ENCODE measurements at regions not wholly inside any gene's neighbourhood (a gene's known extent, or its start where the extent isn't known, plus 50 kb on each side); places are given as distances from the start of the nearest gene placed in this dataset.

DNA sequence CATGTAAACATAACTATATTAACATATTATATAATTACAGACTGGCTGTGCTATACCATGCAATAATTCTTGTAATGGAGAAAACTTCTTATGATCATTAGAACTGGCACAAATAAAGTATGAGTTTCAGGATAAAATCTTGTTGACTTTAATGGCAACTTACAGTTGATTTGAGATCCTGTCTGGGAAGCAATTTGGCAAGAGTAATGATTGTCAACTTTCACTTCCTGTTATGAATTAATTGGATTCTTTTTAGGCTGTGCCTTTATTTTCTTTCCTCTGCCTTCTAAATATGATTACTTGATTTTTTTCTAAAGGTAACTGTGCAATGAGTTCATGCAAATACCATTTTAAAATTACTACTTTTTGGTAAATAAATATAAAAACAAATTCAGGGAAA lies 158.1 kb upstream of the B3GAT2 start:
- DNase-seq (ENCODE audit: low read depth), result no peak
- H3K4me3 ChIP-seq (ENCODE audit: low read length), result no peak overlapping the region
- TF ChIP-seq CTCF (conservative IDR thresholded peaks at IDR 0.05; ENCODE audit: low read depth, low read length), result no peak

- TF ChIP-seq CTCF (conservative IDR thresholded peaks at IDR 0.05; ENCODE audit: low read depth, low read length), result no peak
- H3K4me3 ChIP-seq (ENCODE audit: low read length), result no peak overlapping the region
- DNase-seq (ENCODE audit: low read depth), result no peak
These were observed 162.7 kb upstream of the B3GAT2 start for GRCh38 chr6:71119560-71119959.

DNA sequence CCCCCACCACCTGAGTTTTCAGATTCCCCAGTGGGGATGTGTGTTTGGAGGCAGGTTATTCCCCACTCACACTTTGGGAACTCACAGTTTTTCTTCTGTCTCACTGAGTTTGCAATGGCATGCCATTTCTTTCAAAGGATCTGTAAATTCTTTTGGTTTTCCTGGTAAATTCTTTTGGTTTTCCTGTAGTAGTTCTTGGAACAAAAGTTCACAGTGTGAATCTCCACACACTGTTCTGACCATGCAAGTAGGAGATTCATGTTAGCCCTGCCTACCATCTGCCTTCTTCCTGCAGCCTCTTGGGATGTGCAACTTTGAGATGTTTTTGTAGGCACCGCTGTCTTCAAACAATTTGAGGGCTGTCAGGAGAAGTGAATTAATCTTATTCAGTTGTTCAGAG lies 165.6 kb upstream of the OGFRL1 start:
- TF ChIP-seq CTCF (conservative IDR thresholded peaks at IDR 0.05; ENCODE audit: low read depth, low read length), result no peak
- DNase-seq (ENCODE audit: low read depth), result no peak
- no peak overlapping the region for H3K4me3 ChIP-seq (ENCODE audit: low read length)

DNA sequence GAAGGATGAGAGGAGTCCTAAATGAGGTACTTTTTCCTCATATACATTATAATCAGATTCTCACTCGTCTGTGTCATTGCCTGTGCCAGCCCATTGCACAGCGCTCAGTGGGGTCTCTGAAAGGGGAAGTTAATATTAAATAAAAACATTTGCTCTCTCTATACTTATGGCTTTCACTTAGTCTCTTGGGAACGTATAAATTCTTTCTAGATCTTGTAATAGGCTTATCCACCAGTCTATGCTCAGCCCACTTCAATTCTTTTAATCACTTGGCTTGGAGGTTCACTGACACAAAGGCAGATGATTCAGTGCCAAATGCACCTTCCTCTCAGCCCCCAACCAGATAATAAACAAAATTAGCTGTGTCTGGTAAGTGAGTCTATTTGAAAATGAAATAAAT lies 164.3 kb upstream of the OGFRL1 start:
- no peak for DNase-seq (ENCODE audit: low read depth)
- no peak overlapping the region for H3K4me3 ChIP-seq (ENCODE audit: low read length)
- no peak for TF ChIP-seq CTCF (conservative IDR thresholded peaks at IDR 0.05; ENCODE audit: low read depth, low read length)

DNA sequence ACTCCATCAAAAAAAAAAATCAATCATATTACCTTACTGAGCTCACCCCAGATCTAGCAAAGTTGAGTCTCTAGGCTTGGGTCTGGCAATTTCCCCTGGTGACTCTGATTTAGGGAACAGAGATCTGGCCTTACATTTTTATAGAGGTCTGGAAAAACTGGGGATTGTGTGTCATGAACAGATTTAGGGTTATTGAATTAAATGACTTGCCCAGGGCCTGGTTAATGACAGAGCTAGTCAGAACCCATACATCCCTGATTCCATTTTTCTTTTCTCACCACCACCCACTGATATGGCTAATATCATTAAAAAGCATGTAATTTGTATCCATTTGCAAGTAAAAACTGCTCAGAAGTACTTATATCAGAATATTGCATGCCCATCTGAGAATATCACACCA lies 163.4 kb upstream of the OGFRL1 start:
- DNase-seq (ENCODE audit: low read depth), result no peak
- no peak overlapping the region for H3K4me3 ChIP-seq (ENCODE audit: low read length)
- TF ChIP-seq CTCF (conservative IDR thresholded peaks at IDR 0.05; ENCODE audit: low read depth, low read length), result no peak

DNA sequence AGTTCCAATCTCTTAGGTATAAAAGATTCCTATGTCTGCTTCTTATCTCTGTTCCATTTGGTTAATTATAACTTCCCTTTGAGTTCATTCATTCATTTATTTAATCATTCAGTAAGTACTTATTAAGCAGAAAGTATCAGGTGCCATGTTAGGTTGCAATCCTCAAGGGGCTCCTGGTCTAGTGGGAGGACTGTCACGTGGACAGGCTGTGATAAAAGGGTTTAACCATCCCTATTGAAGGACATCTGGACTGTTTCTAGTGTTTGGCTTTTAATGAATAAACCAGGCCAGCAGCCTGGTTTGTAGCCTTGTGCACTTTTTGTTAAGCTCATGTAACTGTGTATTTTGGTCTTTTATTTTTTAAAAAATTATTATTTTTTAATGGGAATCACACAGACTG lies 162.1 kb upstream of the OGFRL1 start:
- no peak for TF ChIP-seq CTCF (conservative IDR thresholded peaks at IDR 0.05; ENCODE audit: low read depth, low read length)
- no peak overlapping the region for H3K4me3 ChIP-seq (ENCODE audit: low read length)
- DNase-seq (ENCODE audit: low read depth), result no peak

DNA sequence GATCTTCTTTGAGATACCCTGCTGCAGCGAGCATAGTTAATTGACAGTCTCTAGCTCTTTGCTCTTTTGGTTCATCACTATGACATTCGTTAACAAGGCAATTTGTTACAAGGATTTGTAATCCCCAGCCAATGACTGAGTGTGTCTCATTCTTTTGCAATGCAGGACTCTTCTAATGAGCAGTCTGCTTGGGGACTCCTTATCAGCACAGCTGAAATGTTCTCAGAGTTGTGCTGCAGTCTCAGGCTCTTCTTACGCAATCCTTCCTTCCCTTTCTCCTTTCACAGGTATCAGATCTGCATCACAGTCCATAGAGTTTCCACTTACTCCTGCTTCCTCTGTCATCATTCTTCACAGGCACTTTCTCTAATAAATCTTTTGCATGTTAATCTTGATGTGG lies 161.2 kb upstream of the OGFRL1 start:
- no peak overlapping the region for H3K4me3 ChIP-seq (ENCODE audit: low read length)
- no peak for DNase-seq (ENCODE audit: low read depth)
- TF ChIP-seq CTCF (conservative IDR thresholded peaks at IDR 0.05; ENCODE audit: low read depth, low read length), result no peak

All from retinal pigment epithelial cell (primary cell).